GM21367 (cell line): ENCODE measurements at regions not wholly inside any gene's neighbourhood (a gene's known extent, or its start where the extent isn't known, plus 50 kb on each side); places are given as distances from the start of the nearest gene placed in this dataset.
"Not testable (repeated sequence)": the region's sequence is repeated elsewhere in the genome, so short reads cannot be mapped to it uniquely, and the experiment has no call there.

Source experiments
- ATAC-seq: cut with Tn5 transposase; IDR thresholded peaks from one replicate; pipeline ENCODE4 v1.9.1; 2021; ENCODE audit not compliant: unreplicated experiment

DNA sequence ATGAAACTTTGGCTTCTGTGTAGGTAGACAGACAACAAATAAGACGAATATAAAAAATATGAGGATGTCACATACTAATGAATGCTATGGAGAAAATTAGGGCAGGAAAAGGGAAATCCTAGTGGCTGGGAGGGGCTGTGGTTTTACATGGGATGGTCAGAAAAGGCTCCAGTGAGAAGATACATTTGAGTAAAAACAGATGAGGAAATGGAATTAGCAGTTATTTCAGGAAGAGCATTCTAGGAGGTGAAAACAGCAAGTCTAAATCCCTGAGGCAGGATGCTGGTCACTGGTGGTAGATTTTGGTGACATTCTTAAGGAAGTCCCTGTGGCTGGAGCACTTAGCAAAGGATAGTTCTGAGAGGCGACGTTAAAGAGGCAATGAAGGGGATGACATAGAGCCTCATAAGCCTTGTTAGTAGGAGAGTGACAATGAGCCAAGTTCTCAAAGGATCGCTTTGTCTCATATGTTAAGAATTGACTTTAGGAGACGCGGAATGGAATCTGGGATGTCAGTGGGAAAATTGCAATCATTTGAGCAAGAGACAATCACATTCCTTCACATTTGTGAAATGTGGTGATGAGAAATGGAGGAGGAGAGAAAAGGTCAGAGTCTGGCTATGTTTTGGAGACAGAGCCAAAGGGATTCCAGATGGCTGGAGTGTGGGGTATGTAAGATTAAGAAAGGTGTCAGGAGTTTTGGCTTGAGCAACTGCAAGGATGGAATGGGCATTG, 384.7 kb upstream of the FZD8 start:
- no peak for ATAC-seq

DNA sequence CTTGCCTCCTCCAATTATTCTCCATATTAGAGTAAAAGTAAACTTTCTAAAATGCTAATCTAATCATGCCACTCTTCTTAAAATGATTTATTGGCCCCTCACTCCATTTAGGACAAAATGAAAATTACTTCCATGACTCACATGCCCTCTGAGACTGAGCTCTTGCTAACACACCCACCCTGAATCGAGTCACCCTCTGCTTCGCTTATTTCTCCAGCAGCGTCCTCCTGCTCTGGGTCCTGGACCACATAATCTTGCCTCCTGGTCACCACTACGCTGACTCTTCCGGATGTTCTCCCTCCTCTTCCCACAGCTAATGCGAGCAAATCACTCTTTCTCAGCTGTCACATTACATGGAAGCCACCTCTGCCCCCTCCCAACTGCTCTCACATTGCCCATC, 384.0 kb upstream of the FZD8 start:
- no peak for ATAC-seq

- ATAC-seq = no peak
These were observed 381.8 kb upstream of the FZD8 start for GRCh38 chr10:36023939-36024338.

DNA sequence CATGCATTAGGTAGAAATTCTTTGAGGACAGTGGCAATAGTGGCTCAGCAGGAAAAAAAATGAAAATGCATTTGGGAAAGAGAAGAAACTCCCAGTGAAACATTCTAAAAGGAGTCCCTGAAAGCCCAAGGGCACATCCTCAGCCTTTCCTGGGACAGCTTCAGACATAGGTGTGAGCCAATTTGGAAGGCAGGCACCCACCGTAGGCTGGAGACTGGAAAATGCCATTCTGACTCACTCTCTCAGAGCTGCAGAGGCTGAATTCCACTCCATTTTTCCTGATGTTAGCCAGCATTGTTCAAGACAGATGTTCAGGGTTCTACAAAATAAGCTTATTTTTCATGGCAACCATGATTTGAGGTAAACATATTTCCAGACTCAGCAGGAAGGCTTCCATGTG, 379.0 kb upstream of the FZD8 start:
- ATAC-seq = no peak

DNA sequence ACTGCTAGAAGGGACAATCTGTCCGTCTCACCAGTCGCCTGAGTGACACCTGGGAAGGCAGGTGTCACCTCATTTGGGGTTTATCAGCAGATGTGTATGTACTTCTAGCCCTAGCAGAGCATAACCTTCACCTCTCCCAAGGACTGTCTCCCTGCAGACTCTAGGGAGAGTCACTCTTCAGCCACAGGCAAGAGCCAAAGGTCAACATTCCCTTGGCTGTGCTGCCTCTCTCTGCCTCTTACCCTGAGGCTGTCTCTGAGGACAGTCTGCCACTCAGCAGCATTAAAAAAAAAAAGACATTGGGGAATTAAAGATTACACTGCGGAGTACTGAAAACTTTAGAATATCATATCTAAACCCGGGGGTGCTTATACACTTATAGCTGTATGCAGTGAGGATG, 377.7 kb upstream of the FZD8 start:
- ATAC-seq = no peak

DNA sequence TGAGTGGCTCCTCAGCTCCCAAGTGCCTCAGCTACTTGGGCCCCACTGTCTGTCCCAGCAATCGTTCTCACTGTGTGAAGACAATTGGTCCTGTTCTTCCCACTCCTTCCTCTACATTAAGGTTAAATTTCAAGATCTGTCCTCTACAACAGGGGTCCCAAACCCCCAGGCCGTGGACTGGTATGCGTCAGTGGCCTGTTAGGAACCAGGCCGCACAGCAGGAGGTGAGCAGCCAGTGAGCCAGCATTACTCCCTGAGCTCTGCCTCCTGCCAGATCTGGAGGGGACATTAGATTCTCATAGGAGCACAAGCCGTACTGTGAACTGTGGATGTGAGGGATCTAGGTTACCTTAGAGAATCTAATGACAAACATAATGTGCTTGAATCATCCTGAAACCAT, 376.9 kb upstream of the FZD8 start:
- no peak for ATAC-seq

DNA sequence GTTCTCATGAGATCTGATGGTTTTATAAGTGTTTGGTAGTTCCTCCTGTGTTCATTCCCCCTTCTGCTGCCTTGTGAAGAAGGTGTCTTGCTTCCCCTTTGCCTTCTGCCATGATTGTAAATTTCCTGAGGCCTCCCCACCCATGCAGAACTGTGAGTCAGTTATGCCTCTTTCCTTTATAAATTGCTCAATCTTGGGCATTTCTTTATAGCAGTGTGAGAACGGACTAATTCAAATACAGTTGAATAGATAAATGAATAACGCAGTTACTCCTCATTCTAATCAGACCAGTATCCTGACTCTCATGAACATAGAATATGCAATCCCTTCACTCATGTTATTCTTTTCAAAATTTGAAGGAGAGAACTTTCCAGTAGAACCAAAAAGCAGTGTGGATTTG, 375.0 kb upstream of the FZD8 start:
- no peak for ATAC-seq

GRCh38 chr10:36007369-36007768, 365.3 kb upstream of the FZD8 start:
- no peak for ATAC-seq

GRCh38 chr10:36003688-36004087, 361.6 kb upstream of the FZD8 start:
- ATAC-seq = no peak

DNA sequence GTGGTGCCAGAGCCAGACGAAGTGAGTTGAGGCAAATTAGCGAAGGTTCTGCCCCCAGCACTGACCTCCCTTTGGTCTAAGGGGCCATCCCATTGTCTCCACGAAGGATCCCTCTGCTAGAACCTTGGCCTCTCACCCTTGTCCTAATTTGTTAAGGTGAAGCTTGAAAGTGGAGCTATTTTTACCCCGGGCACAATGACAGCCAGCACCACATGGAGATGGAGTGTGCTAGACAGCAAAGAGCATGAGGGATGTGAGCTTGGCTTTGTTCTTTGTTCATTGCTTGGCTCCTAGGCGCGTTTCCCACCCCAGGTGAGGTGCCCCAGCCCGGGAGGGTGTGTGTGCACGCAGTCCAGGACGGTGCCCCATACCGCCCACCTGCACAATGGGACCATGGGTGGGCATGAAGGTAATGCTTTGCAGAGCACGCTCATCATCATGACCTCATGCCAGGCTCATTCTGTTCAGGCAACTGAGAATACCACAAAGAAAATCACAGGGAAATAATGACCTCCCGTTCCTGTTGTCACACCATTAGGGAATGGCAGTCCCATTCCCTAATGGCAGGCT, 361.0 kb upstream of the FZD8 start:
- no peak for ATAC-seq

DNA sequence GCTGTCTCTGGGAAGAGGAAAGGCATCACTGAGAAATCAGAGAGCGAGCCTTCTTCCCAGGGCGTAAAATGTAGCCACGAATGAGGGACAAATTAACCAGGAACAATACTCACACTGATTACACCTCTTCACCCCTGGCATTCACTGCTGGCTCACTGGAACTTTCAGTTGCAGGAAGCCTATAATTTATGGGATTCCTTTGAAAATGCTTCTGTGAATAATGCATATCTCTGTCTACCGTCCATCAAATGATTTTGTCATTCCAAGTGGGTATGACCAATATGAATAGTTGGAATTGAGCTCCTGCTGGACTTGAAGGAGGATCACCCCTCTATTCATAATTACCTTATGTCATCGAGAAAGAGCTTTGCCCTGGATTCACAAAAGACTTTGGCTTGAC, 360.3 kb upstream of the FZD8 start:
- ATAC-seq = no peak

- not testable (repeated sequence) for ATAC-seq
These were observed 358.7 kb upstream of the FZD8 start for GRCh38 chr10:36000754-36001153.

DNA sequence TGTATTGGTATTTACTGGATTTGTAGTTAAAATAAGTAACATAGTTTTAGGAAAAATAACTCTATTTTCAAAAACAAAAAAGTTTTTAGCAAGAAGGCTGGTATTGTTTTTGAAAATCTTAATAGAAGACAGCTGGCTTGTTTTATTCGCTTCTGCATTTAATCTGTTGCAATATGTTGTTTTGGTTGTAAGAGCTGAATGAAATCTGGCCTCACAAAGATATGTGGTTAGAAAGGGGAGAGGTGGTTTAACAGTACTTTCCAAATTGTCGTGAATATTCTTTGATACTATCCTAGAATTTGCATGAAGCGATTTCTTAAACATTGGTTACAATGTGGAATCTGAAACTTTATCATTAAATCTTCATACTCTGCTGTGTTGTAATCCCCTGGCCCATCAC, 355.9 kb upstream of the FZD8 start:
- ATAC-seq = no peak

GRCh38 chr10:35995485-35995884, 353.4 kb upstream of the FZD8 start:
- ATAC-seq = no peak

- no peak for ATAC-seq
These were observed 351.8 kb upstream of the FZD8 start for GRCh38 chr10:35993591-35994515.

GRCh38 chr10:35992107-35992506, 350.0 kb upstream of the FZD8 start:
- no peak for ATAC-seq

DNA sequence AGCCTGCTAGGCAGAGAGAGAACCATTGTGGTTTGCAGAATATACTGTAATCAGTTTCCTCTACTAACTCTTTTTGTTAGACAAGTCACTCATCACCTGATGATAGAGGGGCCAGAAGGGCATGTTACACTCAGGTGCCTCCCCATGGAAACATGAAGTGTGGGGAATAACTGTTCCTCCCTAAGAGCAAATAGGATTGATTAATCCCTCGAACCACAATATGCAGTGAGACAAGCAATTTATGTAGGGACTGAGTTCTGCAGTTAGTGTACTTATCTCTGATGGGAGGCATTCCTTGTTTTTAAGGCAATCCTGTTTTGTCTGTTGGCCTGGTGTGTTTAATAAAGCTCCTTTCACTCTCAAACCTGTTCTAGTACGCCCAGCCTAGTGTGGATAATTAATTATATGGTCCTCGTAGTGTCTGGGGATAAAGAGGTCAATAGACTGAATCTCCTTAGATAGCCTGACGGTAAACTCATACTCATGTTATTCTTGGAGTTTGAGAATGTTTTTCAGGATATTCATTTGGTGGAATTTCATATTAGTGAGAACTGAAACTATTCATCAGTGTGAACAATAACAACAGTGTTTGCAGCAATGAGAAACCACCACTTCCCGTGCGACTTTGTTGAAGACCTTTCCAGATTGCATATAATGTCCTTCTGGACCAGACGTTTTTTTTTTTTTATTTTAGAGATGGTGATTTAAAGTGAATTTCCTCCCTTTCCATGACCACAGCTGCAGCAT, 344.8 kb upstream of the FZD8 start:
- ATAC-seq = no peak

DNA sequence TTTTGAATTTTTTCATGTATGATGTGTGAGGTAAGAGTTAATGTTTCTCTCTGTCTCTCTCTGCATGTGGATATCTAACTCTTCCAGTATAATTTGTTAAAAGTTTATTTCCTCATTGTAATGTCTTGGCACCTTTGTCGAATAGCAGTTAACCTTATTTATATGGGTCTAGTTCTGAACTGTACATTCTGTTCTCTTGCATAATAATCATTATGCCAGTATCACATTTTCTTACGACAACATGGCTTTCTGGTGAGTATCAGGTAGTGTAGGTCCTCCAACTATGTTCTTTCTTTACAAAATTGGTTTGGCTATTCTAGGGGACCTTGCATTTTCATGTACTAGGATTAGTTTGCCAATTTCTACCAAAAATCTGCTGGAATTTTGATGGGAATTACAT, 337.0 kb upstream of the FZD8 start:
- ATAC-seq = no peak

DNA sequence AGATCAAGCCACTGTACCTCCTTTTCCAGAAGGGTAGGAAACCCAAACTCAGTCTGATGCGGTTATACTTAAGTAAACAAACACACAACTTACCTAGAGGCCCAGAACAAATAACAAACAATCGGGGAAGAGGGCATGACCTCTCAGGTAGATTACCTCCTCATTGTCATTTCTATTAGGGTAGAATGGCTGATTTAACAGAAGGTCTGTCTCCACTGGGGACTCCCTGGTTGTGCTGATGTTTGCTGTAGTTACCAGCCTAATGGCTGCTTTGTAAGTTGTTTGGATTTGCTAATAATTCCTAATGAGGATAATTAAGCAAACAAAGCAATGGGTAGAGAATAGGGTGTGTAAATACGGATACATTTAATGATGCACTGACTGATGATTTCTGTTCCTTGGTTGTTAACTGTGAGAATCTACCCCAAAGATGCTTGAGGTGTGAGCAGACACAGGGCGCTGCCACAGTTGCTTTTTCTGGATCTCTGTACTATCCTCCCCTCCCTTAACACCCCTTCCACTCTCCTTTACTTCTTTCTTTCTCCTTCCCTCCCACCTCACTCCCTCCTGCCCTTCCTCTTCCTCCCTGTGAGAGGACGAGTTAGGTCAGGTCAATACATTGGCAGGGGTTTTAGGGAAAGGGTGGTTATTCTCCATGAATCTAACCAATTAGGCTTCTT, 332.0 kb upstream of the FZD8 start:
- ATAC-seq = not testable (repeated sequence)

- no peak for ATAC-seq
These were observed 330.2 kb upstream of the FZD8 start for GRCh38 chr10:35972275-35972674.

- ATAC-seq = no peak
These were observed 329.3 kb upstream of the FZD8 start for GRCh38 chr10:35971397-35971796.
